ENCODE measurements at regions not wholly inside any gene's neighbourhood (a gene's known extent, or its start where the extent isn't known, plus 50 kb on each side); places are given as distances from the start of the nearest gene placed in this dataset.
"Not testable (repeated sequence)": the region's sequence is repeated elsewhere in the genome, so short reads cannot be mapped to it uniquely, and the experiment has no call there.

DNA sequence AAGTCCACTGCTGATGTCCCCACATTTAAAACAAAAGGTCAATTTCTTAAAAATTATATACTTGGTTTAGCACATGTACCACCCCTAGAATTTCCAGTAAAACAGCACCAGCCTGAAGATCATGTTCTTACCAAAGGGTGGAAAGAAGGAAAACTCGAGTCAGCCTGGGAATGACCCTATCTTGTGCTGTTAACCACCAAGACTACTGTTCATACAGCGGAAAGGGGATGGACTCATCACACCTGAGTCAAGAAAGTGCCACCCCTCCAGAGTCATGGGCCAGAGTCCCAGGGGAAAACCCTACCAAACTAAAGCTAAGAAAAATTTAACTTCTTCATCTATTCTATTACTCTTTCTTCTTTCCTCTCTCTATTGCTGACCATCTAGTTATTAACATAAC lies 113.6 kb upstream of the PPM1J start:
- Histone ChIP-seq H3K27me3 (replicated peaks in 1 of 7) (no peaks in the 10 kb centered on the region), H3K4me1 (no peaks in the 10 kb centered on the region), H3K9me3 (no peaks in the 10 kb centered on the region), H3K27ac (no peak overlapping the region), H3K4me3 (no peak overlapping the region), H3K36me3 (no peaks in the 10 kb centered on the region)
- TF ChIP-seq, protein P1, sequence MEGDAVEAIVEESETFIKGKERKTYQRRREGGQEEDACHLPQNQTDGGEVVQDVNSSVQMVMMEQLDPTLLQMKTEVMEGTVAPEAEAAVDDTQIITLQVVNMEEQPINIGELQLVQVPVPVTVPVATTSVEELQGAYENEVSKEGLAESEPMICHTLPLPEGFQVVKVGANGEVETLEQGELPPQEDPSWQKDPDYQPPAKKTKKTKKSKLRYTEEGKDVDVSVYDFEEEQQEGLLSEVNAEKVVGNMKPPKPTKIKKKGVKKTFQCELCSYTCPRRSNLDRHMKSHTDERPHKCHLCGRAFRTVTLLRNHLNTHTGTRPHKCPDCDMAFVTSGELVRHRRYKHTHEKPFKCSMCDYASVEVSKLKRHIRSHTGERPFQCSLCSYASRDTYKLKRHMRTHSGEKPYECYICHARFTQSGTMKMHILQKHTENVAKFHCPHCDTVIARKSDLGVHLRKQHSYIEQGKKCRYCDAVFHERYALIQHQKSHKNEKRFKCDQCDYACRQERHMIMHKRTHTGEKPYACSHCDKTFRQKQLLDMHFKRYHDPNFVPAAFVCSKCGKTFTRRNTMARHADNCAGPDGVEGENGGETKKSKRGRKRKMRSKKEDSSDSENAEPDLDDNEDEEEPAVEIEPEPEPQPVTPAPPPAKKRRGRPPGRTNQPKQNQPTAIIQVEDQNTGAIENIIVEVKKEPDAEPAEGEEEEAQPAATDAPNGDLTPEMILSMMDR (IDR thresholded peaks at IDR 0.05 in 8 of 11, conservative IDR thresholded peaks at IDR 0.05 in 3 of 11): no peak
- DNase-seq: no peak
- intact Hi-C loops (cut with DNase I; ENCODE audit: low total_unique reads): no loop called here
- 68 to 92% (median 74%) methylated on average over 2 of the region's 2 CpGs for WGBS, 5 donors

DNA sequence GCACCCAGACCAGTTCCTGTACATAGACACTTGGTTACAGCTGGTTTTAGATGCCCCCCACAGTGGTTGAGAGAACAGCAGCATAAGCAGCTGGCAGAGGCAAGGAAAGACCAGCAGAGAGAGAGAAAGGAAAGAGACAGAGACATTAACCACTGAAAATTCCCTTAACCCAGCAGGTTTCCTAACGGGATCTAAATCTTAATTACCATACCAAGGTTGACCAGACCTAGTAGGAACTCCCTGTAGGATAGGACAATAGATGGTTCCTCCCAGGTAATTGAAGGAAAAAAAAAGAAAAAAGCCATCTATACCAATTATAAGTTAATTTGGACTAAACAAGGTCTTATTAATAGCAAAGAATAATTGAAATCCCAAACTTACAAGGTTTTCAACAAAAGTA lies 112.3 kb upstream of the PPM1J start:
- DNase-seq; H3K36me3 ChIP-seq; H3K4me1 ChIP-seq; H3K27me3 ChIP-seq (replicated peaks in 1 of 7); intact Hi-C loops (cut with DNase I; ENCODE audit: low total_unique reads); H3K27ac ChIP-seq; H3K4me3 ChIP-seq; H3K9me3 ChIP-seq: not testable (repeated sequence)
- WGBS, 5 donors: 69 to 86% (median 75%) methylated on average over 1 of the region's 1 CpG

DNA sequence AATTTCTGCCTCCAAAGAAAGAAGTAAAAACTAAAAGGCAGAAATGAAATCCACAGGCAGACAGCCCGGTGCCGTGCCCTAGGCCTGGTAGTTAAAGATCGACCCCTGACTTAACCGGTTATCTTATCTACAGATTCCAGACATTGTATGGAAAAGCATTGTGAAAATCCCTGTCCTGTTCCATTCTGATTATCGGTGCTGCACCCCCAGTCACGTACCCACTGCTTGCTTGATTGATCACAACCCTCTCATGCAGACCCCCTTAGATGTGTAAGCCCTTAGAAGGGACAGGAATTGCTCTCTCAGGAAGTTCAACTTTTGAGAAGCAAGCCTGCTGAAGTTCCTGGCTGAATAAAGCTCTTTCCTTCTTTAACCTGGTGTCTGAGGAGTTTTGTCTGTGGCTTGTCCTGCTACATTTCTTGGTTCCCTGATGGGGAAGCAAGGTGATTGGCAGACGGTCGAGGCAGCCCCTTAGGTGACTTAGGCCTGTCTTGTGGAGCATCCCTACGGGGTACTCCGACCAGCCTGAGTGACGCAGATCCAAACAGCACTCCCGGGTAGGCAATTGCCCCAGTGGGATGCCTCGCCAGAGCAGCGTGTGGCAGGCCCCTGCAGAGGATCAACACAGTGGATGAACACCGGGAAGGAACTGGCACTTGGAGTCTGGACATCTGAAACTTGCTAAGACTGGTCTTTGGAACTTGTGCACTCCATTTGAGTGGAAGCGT lies 111.2 kb upstream of the PPM1J start:
- H3K4me1 ChIP-seq: no peaks in the 10 kb centered on the region
- WGBS, 5 donors: 78 to 87% (median 86%) methylated on average over 16 of the region's 16 CpGs
- no peak overlapping the region for H3K4me3 ChIP-seq
- TF ChIP-seq POLR2AphosphoS5 (IDR thresholded peaks at IDR 0.05) (no peak), POLR2A (IDR thresholded peaks at IDR 0.05) (no peak)
- TF ChIP-seq, protein P1 (IDR thresholded peaks at IDR 0.05 in 8 of 11, conservative IDR thresholded peaks at IDR 0.05 in 3 of 11): no peak
- H3K36me3 ChIP-seq: no peaks in the 10 kb centered on the region
- no peaks in the 10 kb centered on the region for H3K9me3 ChIP-seq
- no peak for DNase-seq
- H3K27ac ChIP-seq: no peak overlapping the region
- intact Hi-C loops (cut with DNase I; ENCODE audit: low total_unique reads): no loop called here
- H3K27me3 ChIP-seq (replicated peaks in 1 of 7): no peaks in the 10 kb centered on the region

DNA sequence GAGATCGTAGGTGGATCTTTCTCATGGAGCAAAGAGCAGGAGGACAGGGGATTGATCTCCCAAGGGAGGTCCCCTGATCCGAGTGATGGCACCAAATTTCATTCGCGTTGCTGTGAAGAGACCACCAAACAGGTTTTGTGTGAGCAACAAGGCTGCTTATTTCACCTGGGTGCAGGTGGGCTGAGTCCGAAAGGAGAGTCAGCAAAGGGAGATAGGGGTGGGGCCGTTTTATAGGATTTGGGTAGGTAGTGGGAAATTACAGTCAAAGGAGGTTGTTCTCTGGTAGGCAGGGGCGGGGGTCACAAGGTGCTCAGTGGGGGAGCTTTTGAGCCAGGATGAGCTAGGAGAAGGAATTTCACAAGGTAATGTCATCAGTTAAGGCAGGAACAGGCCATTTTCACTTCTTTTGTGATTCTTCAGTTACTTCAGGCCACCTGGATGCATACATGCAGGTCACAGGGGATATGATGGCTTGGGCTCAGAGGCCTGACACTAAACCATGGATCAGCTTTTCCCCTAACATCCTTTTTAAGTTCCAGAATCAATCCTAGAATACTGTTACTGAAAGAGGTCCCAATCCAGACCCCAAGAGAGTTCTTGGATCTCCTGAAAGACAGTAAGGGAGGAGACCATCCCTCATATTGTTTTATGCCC lies 110.6 kb upstream of the PPM1J start:
- intact Hi-C loops (cut with DNase I; ENCODE audit: low total_unique reads); H3K4me3 ChIP-seq; H3K27ac ChIP-seq; DNase-seq; H3K27me3 ChIP-seq (replicated peaks in 1 of 7); H3K9me3 ChIP-seq; H3K4me1 ChIP-seq; H3K36me3 ChIP-seq: not testable (repeated sequence)
- 82 to 90% (median 89%) methylated on average over 7 of the region's 7 CpGs for WGBS, 5 donors

DNA sequence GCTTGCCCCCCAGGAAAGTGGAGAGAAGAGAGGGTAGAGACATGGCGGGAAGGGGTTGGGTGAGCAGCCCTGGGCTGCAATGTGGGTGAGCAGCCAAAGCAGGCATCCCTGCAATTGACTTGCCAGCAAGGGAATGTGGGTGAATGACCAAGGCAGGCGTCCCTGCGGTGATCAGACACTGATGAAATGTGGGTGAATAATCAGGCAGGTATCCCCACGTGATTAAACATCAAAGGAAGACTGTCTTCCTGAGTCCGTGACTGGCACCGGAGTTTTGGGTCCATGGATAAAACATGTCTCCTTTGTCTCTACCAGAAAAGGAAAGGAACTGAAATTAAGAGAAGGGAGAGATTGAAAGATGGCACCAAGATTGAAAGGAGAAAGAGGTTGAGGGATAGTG lies 109.9 kb upstream of the PPM1J start:
- DNase-seq; intact Hi-C loops (cut with DNase I; ENCODE audit: low total_unique reads): not testable (repeated sequence)
- 89 to 98% (median 94%) methylated on average over 6 of the region's 6 CpGs for WGBS, 5 donors

DNA sequence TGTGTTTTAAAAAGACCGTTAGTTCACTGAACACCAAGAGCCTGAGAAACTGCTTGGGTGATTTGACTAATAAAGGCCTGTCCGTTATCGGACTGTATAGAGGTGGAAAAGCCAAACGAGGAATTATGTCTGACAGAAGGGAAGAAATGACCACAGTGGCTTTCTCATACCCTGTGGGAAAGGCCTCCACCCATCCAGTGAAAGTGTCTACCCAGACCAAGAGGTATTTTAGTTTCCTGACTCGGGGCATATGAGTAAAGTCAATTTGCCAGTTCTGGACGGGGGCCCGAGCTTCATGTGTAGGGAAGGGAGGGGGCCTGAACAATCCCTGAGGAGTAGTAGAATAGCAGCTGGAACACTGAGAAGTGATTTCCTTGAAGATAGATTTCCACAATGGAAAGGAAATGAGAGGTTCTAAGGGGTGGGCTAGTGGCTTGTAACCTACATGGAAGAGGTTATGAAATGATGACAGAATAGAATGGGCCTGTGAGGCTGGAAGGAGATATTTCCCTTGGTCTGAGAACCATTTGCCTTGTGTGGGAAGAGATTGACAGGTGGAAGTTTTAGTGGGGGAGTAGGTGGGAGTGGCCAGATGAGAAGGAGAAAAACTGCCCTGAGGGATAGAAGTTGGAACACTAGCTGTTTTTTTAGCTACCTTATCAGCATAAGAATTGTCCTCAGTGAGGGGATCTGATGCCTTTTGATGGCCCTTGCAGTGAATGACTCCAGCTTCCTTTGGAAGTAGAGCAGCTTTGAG lies 106.4 kb upstream of the PPM1J start:
- H3K4me1 ChIP-seq; intact Hi-C loops (cut with DNase I; ENCODE audit: low total_unique reads); H3K27me3 ChIP-seq (replicated peaks in 1 of 7); H3K36me3 ChIP-seq; DNase-seq; H3K9me3 ChIP-seq; H3K4me3 ChIP-seq; H3K27ac ChIP-seq: not testable (repeated sequence)
- WGBS, 5 donors: 78 to 87% (median 80%) methylated on average over 7 of the region's 7 CpGs

More for the DNA sequence above, 109.9 kb upstream of the PPM1J start:
- not testable (repeated sequence) for H3K27me3 ChIP-seq (replicated peaks in 1 of 7); H3K4me1 ChIP-seq; H3K9me3 ChIP-seq; H3K36me3 ChIP-seq; H3K27ac ChIP-seq; H3K4me3 ChIP-seq
